Naive thymus-derived CD8-positive, alpha-beta T cell (primary cell): ENCODE measurements at regions not wholly inside any gene's neighbourhood (a gene's known extent, or its start where the extent isn't known, plus 50 kb on each side); places are given as distances from the start of the nearest gene placed in this dataset.

Experiments used
- ATAC-seq, 2 donors: fragments of 150-1000 bp; cut with Tn5 transposase in 1 of 2; sonication (Bioruptor Pico), chemical (Tn5 transposase) in 1 of 2; 1 replicate in 1 of 2; 2 replicates in 1 of 2; pipeline ENCODE4 v1.10.0; 2021; ENCODE audit warnings: mild to moderate bottlenecking in 2 of 2, moderate library complexity in 2 of 2
- POLR2A ChIA-PET: fragments of 350-600 bp; sonication (Branson Sonifier 250); formaldehyde crosslinking; loops from one replicate; lab custom pipeline; 2021; ENCODE audit warnings: antibody characterized with exemption; lab: Charles Lee
- DNase-seq, 10 donors: peaks; one replicate each; pipeline versions ENCODE4 v3.0.0 to v3.0.0-alpha.2; 2020 to 2022
- H3K27ac Mint-ChIP-seq, 10 donors: one replicate each; pipeline ENCODE4 v1.8.0; 2020 to 2022; ENCODE audit warnings: mild to moderate bottlenecking in 10 of 10, mixed read lengths in 10 of 10, moderate library complexity in 4 of 10, inconsistent platforms in 1 of 10
- H3K27me3 Mint-ChIP-seq, 5 donors: one replicate each; pipeline ENCODE4 v1.8.0; 2021 to 2022; ENCODE audit warnings: mixed read lengths in 5 of 5
- H3K36me3 Mint-ChIP-seq, 3 donors: one replicate each; pipeline ENCODE4 v1.8.0; 2020 to 2022; ENCODE audit warnings: mixed read lengths in 3 of 3, mild to moderate bottlenecking in 2 of 3, inconsistent platforms in 1 of 3
- H3K4me1 Mint-ChIP-seq, 4 donors: one replicate each; pipeline ENCODE4 v1.8.0; 2021 to 2022; ENCODE audit warnings: mixed read lengths in 4 of 4
- H3K4me3 Mint-ChIP-seq, 10 donors: one replicate each; pipeline ENCODE4 v1.8.0; 2020 to 2022; ENCODE audit warnings: mild to moderate bottlenecking in 10 of 10, mixed read lengths in 10 of 10, moderate library complexity in 6 of 10, inconsistent platforms in 1 of 10
- H3K9me3 Mint-ChIP-seq, 9 donors: one replicate each; pipeline ENCODE4 v1.8.0; 2020 to 2022; ENCODE audit warnings: mixed read lengths in 9 of 9, mild to moderate bottlenecking in 3 of 9, inconsistent platforms in 1 of 9, moderate library complexity in 1 of 9

GRCh38 chr5:89934069-89934468 is 475.5 kb downstream of the CETN3 start:
- no peaks in the 10 kb centered on the region for H3K27me3 Mint-ChIP-seq
- no peaks in the 10 kb centered on the region for H3K4me1 Mint-ChIP-seq
- peaks cover 0 to 5% (median 0%) of the 10 kb centered on the region in 9 donors for H3K9me3 Mint-ChIP-seq
- no peak for DNase-seq
- ATAC-seq = no peak
- no peak overlapping the region for H3K4me3 Mint-ChIP-seq
- H3K27ac Mint-ChIP-seq = no peak overlapping the region
- POLR2A ChIA-PET = no interaction called here
- H3K36me3 Mint-ChIP-seq = no peaks in the 10 kb centered on the region

DNA sequence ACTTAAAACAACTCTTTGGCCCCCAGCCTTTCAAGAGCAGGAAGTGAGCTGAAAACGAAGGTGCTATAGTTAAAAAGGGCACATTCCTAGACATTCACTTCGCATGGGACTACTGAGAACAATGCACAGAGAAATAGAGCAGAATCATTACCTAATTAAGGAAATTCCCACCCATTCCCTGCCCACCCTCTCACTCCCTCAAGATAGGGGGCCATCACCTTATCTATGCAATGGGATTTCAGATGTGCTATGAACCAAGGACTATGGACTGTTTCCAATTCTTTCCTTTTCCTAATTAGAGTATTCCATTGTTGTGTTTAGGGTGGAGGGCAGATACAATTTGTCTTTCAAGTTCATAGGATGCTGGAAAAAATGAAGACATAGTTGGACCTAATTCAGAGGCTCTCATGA is 476.8 kb downstream of the CETN3 start:
- Mint-ChIP-seq H3K9me3 (peaks cover 0 to 8% (median 0%) of the 10 kb centered on the region in 9 donors), H3K27ac (no peak overlapping the region), H3K4me1 (no peaks in the 10 kb centered on the region), H3K27me3 (no peaks in the 10 kb centered on the region), H3K36me3 (no peaks in the 10 kb centered on the region), H3K4me3 (no peak overlapping the region)
- no peak for DNase-seq
- POLR2A ChIA-PET = no interaction called here
- ATAC-seq = no peak

- H3K27me3 Mint-ChIP-seq = no peaks in the 10 kb centered on the region
- no peak overlapping the region for H3K27ac Mint-ChIP-seq
- DNase-seq (no peak), ATAC-seq (no peak)
- H3K36me3 Mint-ChIP-seq = no peaks in the 10 kb centered on the region
- H3K9me3 Mint-ChIP-seq = peaks cover 0 to 15% (median 0%) of the 10 kb centered on the region in 9 donors
- H3K4me3 Mint-ChIP-seq = no peak overlapping the region
- POLR2A ChIA-PET = no interaction called here
- H3K4me1 Mint-ChIP-seq = no peaks in the 10 kb centered on the region
Measured at GRCh38 chr5:89930591-89931392, 478.8 kb downstream of the CETN3 start.

GRCh38 chr5:89929834-89930233 is 479.7 kb downstream of the CETN3 start:
- no peaks in the 10 kb centered on the region for H3K36me3 Mint-ChIP-seq
- no peaks in the 10 kb centered on the region for H3K4me1 Mint-ChIP-seq
- DNase-seq (no peak), ATAC-seq (no peak)
- POLR2A ChIA-PET = no interaction called here
- H3K27ac Mint-ChIP-seq = no peak overlapping the region
- no peak overlapping the region for H3K4me3 Mint-ChIP-seq
- peaks cover 0 to 15% (median 0%) of the 10 kb centered on the region in 9 donors for H3K9me3 Mint-ChIP-seq
- H3K27me3 Mint-ChIP-seq = no peaks in the 10 kb centered on the region

DNA sequence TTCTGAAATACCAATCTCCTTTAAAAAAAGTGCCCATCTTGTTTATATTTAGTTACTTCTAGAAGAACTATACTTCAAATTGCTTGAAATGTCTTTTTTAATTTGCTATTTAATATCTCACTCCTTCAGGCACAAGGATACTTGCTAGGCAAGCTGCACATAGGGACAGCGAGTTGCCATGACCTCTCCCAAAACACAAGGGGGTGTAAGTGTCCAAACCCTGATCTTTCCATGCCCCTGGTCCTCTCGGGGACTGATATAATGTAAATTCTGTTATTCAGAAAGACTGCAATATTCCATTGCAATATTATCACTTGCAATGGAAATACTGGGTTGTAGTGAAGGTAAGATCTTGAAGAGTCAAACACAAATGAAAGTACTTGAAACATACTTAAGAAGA is 480.4 kb downstream of the CETN3 start:
- H3K27me3 Mint-ChIP-seq = no peaks in the 10 kb centered on the region
- no peak for DNase-seq
- no peaks in the 10 kb centered on the region for H3K36me3 Mint-ChIP-seq
- H3K4me3 Mint-ChIP-seq = no peak overlapping the region
- ATAC-seq = no peak
- peaks cover 0 to 15% (median 0%) of the 10 kb centered on the region in 9 donors for H3K9me3 Mint-ChIP-seq
- POLR2A ChIA-PET = no interaction called here
- H3K27ac Mint-ChIP-seq = no peak overlapping the region
- H3K4me1 Mint-ChIP-seq = no peaks in the 10 kb centered on the region

- H3K27me3 Mint-ChIP-seq = no peaks in the 10 kb centered on the region
- POLR2A ChIA-PET = no interaction called here
- ATAC-seq = no peak
Measured at GRCh38 chr5:89922161-89922560, 487.4 kb downstream of the CETN3 start.

GRCh38 chr5:89917112-89917511 is 492.4 kb downstream of the CETN3 start:
- Mint-ChIP-seq H3K9me3 (peaks cover 0 to 9% (median 0%) of the 10 kb centered on the region in 9 donors), H3K27ac (no peak overlapping the region), H3K4me3 (no peak overlapping the region), H3K36me3 (no peaks in the 10 kb centered on the region), H3K27me3 (no peaks in the 10 kb centered on the region), H3K4me1 (no peaks in the 10 kb centered on the region)
- POLR2A ChIA-PET = no interaction called here
- no peak for ATAC-seq
- DNase-seq = no peak

More at GRCh38 chr5:89922161-89922560, 487.4 kb downstream of the CETN3 start:
- Mint-ChIP-seq H3K9me3 (peaks cover 0 to 8% (median 0%) of the 10 kb centered on the region in 9 donors), H3K27ac (no peak overlapping the region), H3K4me3 (no peak overlapping the region), H3K4me1 (no peaks in the 10 kb centered on the region), H3K36me3 (no peaks in the 10 kb centered on the region)
- no peak for DNase-seq

GRCh38 chr5:89916131-89916530 is 493.4 kb downstream of the CETN3 start:
- H3K36me3 Mint-ChIP-seq = no peaks in the 10 kb centered on the region
- peaks cover 0 to 9% (median 1%) of the 10 kb centered on the region in 9 donors for H3K9me3 Mint-ChIP-seq
- no peak for ATAC-seq
- DNase-seq = no peak
- H3K4me1 Mint-ChIP-seq = no peaks in the 10 kb centered on the region
- no peak overlapping the region for H3K4me3 Mint-ChIP-seq
- no peak overlapping the region for H3K27ac Mint-ChIP-seq
- H3K27me3 Mint-ChIP-seq = no peaks in the 10 kb centered on the region
- POLR2A ChIA-PET = no interaction called here

DNA sequence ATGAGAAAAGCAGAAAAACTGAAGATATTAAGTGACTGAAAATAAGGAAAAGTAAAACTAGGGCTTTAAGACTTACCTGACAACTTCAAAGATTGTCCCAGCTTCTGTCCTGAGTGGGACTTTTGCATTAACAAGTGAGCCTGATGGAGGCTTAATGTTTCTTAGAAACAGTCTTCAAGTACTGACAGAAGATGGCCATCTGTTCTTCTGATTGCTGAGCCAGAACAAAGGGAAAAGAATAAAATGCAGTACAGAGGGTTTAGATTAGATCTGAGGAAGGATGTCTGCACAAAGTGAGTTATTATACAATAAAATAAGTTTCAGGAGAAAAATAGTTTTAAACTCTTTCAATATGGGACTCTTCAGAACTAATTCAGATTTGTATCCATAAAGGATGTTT is 500.7 kb downstream of the CETN3 start:
- Mint-ChIP-seq H3K9me3 (peaks cover 0 to 18% (median 0%) of the 10 kb centered on the region in 9 donors), H3K36me3 (no peaks in the 10 kb centered on the region), H3K4me1 (no peaks in the 10 kb centered on the region), H3K27ac (no peak overlapping the region), H3K4me3 (no peak overlapping the region), H3K27me3 (no peaks in the 10 kb centered on the region)
- DNase-seq (no peak), ATAC-seq (no peak)
- POLR2A ChIA-PET = no interaction called here

GRCh38 chr5:89904442-89904841 is 505.1 kb downstream of the CETN3 start:
- no peaks in the 10 kb centered on the region for H3K36me3 Mint-ChIP-seq
- no peak overlapping the region for H3K4me3 Mint-ChIP-seq
- H3K4me1 Mint-ChIP-seq = no peaks in the 10 kb centered on the region
- ATAC-seq (no peak), DNase-seq (no peak)
- H3K27ac Mint-ChIP-seq = no peak overlapping the region
- POLR2A ChIA-PET = no interaction called here
- no peaks in the 10 kb centered on the region for H3K27me3 Mint-ChIP-seq
- peaks cover 0 to 22% (median 2%) of the 10 kb centered on the region in 9 donors for H3K9me3 Mint-ChIP-seq

GRCh38 chr5:89901983-89902382 is 507.6 kb downstream of the CETN3 start:
- H3K27ac Mint-ChIP-seq = no peak overlapping the region
- no peak overlapping the region for H3K4me3 Mint-ChIP-seq
- no peaks in the 10 kb centered on the region for H3K36me3 Mint-ChIP-seq
- no peaks in the 10 kb centered on the region for H3K27me3 Mint-ChIP-seq
- H3K4me1 Mint-ChIP-seq = no peaks in the 10 kb centered on the region
- H3K9me3 Mint-ChIP-seq = peaks cover 0 to 22% (median 1%) of the 10 kb centered on the region in 9 donors
- ATAC-seq (no peak), DNase-seq (no peak)
- POLR2A ChIA-PET = no interaction called here

- Mint-ChIP-seq H3K27ac (no peak overlapping the region), H3K4me1 (no peaks in the 10 kb centered on the region), H3K9me3 (peaks cover 0 to 17% (median 1%) of the 10 kb centered on the region in 9 donors), H3K4me3 (no peak overlapping the region), H3K27me3 (no peaks in the 10 kb centered on the region), H3K36me3 (no peaks in the 10 kb centered on the region)
- ATAC-seq (no peak), DNase-seq (no peak)
- POLR2A ChIA-PET = no interaction called here
Measured at GRCh38 chr5:89901346-89901745, 508.2 kb downstream of the CETN3 start.

GRCh38 chr5:89900346-89900745 is 509.2 kb downstream of the CETN3 start:
- DNase-seq (no peak), ATAC-seq (no peak)
- Mint-ChIP-seq H3K27me3 (no peaks in the 10 kb centered on the region), H3K4me1 (no peaks in the 10 kb centered on the region), H3K9me3 (peaks cover 0 to 19% (median 3%) of the 10 kb centered on the region in 9 donors), H3K4me3 (no peak overlapping the region), H3K27ac (no peak overlapping the region), H3K36me3 (no peaks in the 10 kb centered on the region)
- POLR2A ChIA-PET = no interaction called here

DNA sequence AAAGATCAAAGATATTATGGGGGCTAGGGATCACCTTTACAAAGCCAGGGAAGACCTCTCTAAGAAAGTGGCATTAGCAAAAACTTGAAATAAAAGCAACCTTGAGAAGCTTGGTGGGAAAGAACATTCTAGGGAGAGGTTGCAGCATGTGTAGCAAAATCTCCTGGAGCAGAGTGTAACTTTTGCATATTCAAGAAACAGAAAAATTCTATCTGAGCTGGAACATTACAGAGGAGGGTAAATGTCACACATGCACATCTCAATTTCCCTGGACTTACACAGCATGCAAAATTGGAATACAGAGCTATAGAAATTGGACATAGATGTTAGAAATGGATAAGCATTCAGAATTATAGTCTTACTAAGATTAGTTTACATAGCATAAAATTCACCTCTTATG is 510.0 kb downstream of the CETN3 start:
- Mint-ChIP-seq H3K9me3 (peaks cover 0 to 27% (median 6%) of the 10 kb centered on the region in 9 donors), H3K4me1 (no peaks in the 10 kb centered on the region), H3K4me3 (no peak overlapping the region), H3K27me3 (no peaks in the 10 kb centered on the region), H3K36me3 (no peaks in the 10 kb centered on the region), H3K27ac (no peak overlapping the region)
- DNase-seq (no peak), ATAC-seq (no peak)
- POLR2A ChIA-PET = no interaction called here
